Bronchial epithelial cell (primary cell): ENCODE measurements at regions not wholly inside any gene's neighbourhood (a gene's known extent, or its start where the extent isn't known, plus 50 kb on each side); places are given as distances from the start of the nearest gene placed in this dataset.
"Not testable (repeated sequence)": the region's sequence is repeated elsewhere in the genome, so short reads cannot be mapped to it uniquely, and the experiment has no call there.

Source experiments
- DNase-seq: peaks from one replicate; pipeline ENCODE4 v3.0.0-alpha.2; 2010; ENCODE audit warnings: low read depth
- FAIRE-seq: peaks from 2 replicates; lab custom pipeline; 2011; peaks lifted over from hg19 to GRCh38; lab: Jason Lieb, UNC
- H3K27me3 ChIP-seq: 2 replicates; pipeline ENCODE4 v1.5.1; 2011; ENCODE audit warnings: low read length; ENCODE audit not compliant: control insufficient read depth, insufficient read depth
- H3K36me3 ChIP-seq: 2 replicates; pipeline ENCODE4 v1.5.1; 2011; ENCODE audit warnings: low read length; ENCODE audit not compliant: control insufficient read depth, insufficient read depth
- H3K4me3 ChIP-seq: 2 replicates; pipeline ENCODE4 v1.5.1; 2011; ENCODE audit warnings: mild to moderate bottlenecking, low read depth, low read length, control low read depth
- TF ChIP-seq, protein P1 (sequence below): IDR thresholded peaks from 2 replicates; pipeline ENCODE4 v1.5.1; 2011; ENCODE audit warnings: mild to moderate bottlenecking, moderate library complexity, low read length, control low read depth, inconsistent platforms; ENCODE audit not compliant: insufficient read depth, severe bottlenecking

GRCh38 chr16:8053437-8053836 is 536.9 kb downstream of the TMEM114 start:
- no peaks in the 10 kb centered on the region for H3K27me3 ChIP-seq
- FAIRE-seq, result no peak

GRCh38 chr16:8048433-8048832 is 541.9 kb downstream of the TMEM114 start:
- FAIRE-seq (no peak), DNase-seq (no peak)
- no peaks in the 10 kb centered on the region for H3K27me3 ChIP-seq
- H3K36me3 ChIP-seq, result no peaks in the 10 kb centered on the region
- H3K4me3 ChIP-seq, result no peak overlapping the region
- TF ChIP-seq, protein P1, sequence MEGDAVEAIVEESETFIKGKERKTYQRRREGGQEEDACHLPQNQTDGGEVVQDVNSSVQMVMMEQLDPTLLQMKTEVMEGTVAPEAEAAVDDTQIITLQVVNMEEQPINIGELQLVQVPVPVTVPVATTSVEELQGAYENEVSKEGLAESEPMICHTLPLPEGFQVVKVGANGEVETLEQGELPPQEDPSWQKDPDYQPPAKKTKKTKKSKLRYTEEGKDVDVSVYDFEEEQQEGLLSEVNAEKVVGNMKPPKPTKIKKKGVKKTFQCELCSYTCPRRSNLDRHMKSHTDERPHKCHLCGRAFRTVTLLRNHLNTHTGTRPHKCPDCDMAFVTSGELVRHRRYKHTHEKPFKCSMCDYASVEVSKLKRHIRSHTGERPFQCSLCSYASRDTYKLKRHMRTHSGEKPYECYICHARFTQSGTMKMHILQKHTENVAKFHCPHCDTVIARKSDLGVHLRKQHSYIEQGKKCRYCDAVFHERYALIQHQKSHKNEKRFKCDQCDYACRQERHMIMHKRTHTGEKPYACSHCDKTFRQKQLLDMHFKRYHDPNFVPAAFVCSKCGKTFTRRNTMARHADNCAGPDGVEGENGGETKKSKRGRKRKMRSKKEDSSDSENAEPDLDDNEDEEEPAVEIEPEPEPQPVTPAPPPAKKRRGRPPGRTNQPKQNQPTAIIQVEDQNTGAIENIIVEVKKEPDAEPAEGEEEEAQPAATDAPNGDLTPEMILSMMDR, result no peak

More at GRCh38 chr16:8053437-8053836, 536.9 kb downstream of the TMEM114 start:
- Histone ChIP-seq H3K4me3 (no peak overlapping the region), H3K36me3 (no peaks in the 10 kb centered on the region)
- DNase-seq, result no peak
- TF ChIP-seq, protein P1, result no peak

DNA sequence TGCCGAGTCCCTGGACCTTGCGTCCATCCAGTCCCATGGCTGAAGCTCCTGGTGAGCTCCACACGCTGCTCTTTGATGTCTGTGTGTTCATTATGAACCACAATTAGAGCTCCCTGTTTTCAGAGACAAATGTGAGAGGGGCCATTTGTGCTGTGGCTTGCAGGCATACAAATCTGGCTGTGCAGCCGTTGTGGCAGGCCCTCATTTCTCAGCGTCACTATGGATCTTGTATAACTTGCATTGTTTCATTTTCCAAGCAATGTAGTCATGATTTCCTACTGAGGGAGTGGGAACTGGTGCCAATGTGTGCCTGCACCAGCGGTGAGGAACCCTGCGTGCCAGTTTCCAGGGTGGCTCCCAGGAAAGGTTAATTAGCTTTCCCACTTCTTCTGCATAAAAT is 542.6 kb downstream of the TMEM114 start:
- FAIRE-seq (no peak), DNase-seq (no peak)
- H3K36me3 ChIP-seq, result no peaks in the 10 kb centered on the region
- TF ChIP-seq, protein P1, result no peak
- no peak overlapping the region for H3K4me3 ChIP-seq
- H3K27me3 ChIP-seq, result no peaks in the 10 kb centered on the region

GRCh38 chr16:8044796-8045195 is 545.5 kb downstream of the TMEM114 start:
- Histone ChIP-seq H3K4me3 (no peak overlapping the region), H3K36me3 (no peaks in the 10 kb centered on the region), H3K27me3 (no peaks in the 10 kb centered on the region)
- TF ChIP-seq, protein P1, result no peak
- no peak for DNase-seq
- FAIRE-seq, result no peak

DNA sequence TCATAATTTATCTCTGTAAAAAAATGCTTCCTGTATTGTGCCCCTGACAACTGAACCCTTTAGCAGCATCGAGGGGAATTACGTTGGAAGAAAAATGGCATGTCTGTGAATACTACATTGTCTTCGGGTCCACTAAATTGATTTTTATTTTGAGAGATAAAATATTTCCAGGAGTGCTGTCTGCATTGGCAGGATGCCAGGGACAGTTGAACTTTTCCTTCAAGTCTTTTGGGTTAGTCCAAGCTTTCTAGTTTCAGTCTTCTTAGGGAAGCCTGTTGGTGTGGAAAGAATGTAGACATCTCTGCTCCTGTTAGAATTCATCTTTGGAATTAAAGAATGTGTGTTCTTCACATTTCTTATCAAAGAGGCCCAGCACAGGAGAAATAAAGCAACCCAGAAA is 557.9 kb downstream of the TMEM114 start:
- TF ChIP-seq, protein P1, result no peak
- FAIRE-seq (no peak), DNase-seq (no peak)
- Histone ChIP-seq H3K36me3 (no peaks in the 10 kb centered on the region), H3K27me3 (no peaks in the 10 kb centered on the region), H3K4me3 (no peak overlapping the region)

DNA sequence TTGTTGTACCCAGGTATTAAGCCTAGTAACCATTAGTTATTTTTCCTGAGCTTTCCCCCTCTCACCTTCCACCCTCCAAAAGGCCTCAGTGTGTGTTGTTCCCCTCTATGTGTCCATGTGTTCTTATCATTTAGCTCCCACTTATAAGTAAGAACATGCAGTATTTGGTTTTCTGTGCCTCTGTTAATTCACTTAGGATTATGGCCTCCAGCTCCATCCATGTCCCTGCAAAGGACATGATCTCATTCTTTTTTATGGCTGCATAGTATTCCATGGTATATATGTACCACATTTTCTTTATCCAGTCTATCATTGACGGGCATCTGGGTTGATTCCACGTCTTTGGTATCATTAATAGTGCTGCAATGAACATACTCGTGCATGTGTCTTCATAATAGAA is 560.3 kb downstream of the TMEM114 start:
- not testable (repeated sequence) for FAIRE-seq, H3K36me3 ChIP-seq

More for the DNA sequence above, 560.3 kb downstream of the TMEM114 start:
- not testable (repeated sequence) for DNase-seq, H3K27me3 ChIP-seq, H3K4me3 ChIP-seq
